ENCODE measurements at regions not wholly inside any gene's neighbourhood (a gene's known extent, or its start where the extent isn't known, plus 50 kb on each side); places are given as distances from the start of the nearest gene placed in this dataset.

- 0% methylated on average over 5 of the region's 5 CpGs for WGBS (ENCODE audit: insufficient coverage, insufficient replicate concordance, low lambda C conversion rate, missing lambda C conversion rate)
- intact Hi-C loops (cut with micrococcal nuclease; ENCODE audit: unreplicated experiment) = no loop called here
Measured at GRCh38 chr12:5244513-5244972, 187.4 kb upstream of the NTF3 start.

More at GRCh38 chr12:5244513-5244972, 187.4 kb upstream of the NTF3 start:
- no peak overlapping the region for H3K9ac ChIP-seq (ENCODE audit: control insufficient read depth, insufficient read depth, low read length)
- BruUV-seq (replicated peaks) = no TSS peak
- H3K4me3 ChIP-seq = no peak overlapping the region
- no peak for TF ChIP-seq ZNF592 (IDR thresholded peaks at IDR 0.05)
- no peak for TF ChIP-seq ZBTB40 (IDR thresholded peaks at IDR 0.05; ENCODE audit: borderline replicate concordance)
- TF ChIP-seq ZSCAN29 (IDR thresholded peaks at IDR 0.05) = no peak
- TF ChIP-seq PAX5 (IDR thresholded peaks at IDR 0.05; ENCODE audit: borderline replicate concordance, low read depth, low read length) = no peak
- H3K36me3 ChIP-seq (ENCODE audit: control insufficient read depth in 2 of 2, insufficient read depth in 2 of 2, low read length in 1 of 2) = no peaks in the 10 kb centered on the region
- ChIA-PET RAD21 (ENCODE audit: unreplicated experiment) (no interaction called here), SMC1A (ENCODE audit: uncharacterized antibody, unreplicated experiment) (no interaction called here), CTCF (no interaction called here), POLR2A (no interaction called here)
- FAIRE-seq (no peak), ATAC-seq (no peak), DNase-seq (ENCODE audit: low read depth, low spot score) (no peak)
- no peak overlapping the region for H3K4me2 ChIP-seq (ENCODE audit: control insufficient read depth, insufficient read depth)
- no peaks in the 10 kb centered on the region for H3K9me3 ChIP-seq (replicated peaks; ENCODE audit: control insufficient read depth, insufficient read depth, low read length)
- H2AFZ ChIP-seq (ENCODE audit: control insufficient read depth, low read depth, low read length) = no peak overlapping the region
- H3K27me3 ChIP-seq (replicated peaks in 1 of 2; ENCODE audit: control insufficient read depth in 2 of 2, insufficient read depth in 2 of 2, low read length in 1 of 2) = no peaks in the 10 kb centered on the region; a peak in 1 of 4 replicates
- no peaks in the 10 kb centered on the region for H4K20me1 ChIP-seq (ENCODE audit: control insufficient read depth, insufficient read depth)
- H3K79me2 ChIP-seq (ENCODE audit: control insufficient read depth, insufficient read depth, low read length) = no peaks in the 10 kb centered on the region
- in situ Hi-C loops (cut with MboI) = no loop called here
- H3K4me1 ChIP-seq (ENCODE audit: control insufficient read depth, insufficient read depth, low read length) = no peaks in the 10 kb centered on the region
- no peak overlapping the region for H3K27ac ChIP-seq (ENCODE audit: control insufficient read depth, insufficient read depth)

All from GM12878 (cell line).